H1 (cell line): ENCODE measurements at regions not wholly inside any gene's neighbourhood (a gene's known extent, or its start where the extent isn't known, plus 50 kb on each side); places are given as distances from the start of the nearest gene placed in this dataset.

Source experiments
- HDAC2 ChIP-seq, 2 experiments: fragments of 300-600 bp in 1 of 2; sonication (generic) in 1 of 2; IDR thresholded peaks; 2 replicates each; pipeline ENCODE4 v1.6.1; 2011 to 2012; ENCODE audit warnings: low read depth in 2 of 2, low read length in 2 of 2, mild to moderate bottlenecking in 2 of 2, moderate library complexity in 2 of 2, borderline replicate concordance in 1 of 2, inconsistent platforms in 1 of 2
- MAX ChIP-seq: IDR thresholded peaks from 2 replicates; pipeline ENCODE4 v1.6.1; 2012; ENCODE audit warnings: inconsistent platforms
- SIRT6 ChIP-seq: IDR thresholded peaks from one replicate; pipeline ENCODE4 v1.7.1; 2012; ENCODE audit warnings: low read length, inconsistent platforms

DNA sequence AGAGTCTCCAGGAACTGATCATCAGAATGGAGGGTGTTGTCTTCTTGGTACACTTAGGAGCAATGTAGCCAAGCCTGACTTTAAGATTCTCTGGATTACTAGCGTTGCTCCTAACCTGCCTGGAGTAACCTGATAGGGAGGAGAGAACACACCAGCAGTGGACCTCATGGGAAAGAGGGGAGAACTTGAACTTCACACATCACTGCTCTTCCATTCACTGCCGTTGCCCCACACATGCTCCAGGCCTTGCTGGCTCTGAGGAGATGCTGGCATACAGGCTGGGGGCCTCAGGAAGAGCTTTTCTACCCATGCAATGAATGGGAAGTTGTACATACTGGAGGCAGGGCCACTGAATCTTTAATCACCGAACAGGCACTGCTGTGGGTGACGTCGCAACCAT is 60.3 kb upstream of the ADAMTS16 start (continued):
- TF ChIP-seq HDAC2 (IDR thresholded peaks at IDR 0.05; ENCODE audit: borderline replicate concordance in 1 of 2, low read depth in 2 of 2, low read length in 2 of 2) (no peak), SIRT6 (no peak), MAX (no peak)
- TF ChIP-seq, all 59 proteins: peak for 0
